Karpas-422 (cell line): ENCODE measurements at regions not wholly inside any gene's neighbourhood (a gene's known extent, or its start where the extent isn't known, plus 50 kb on each side); places are given as distances from the start of the nearest gene placed in this dataset.

Experiments
- DNase-seq: peaks from one replicate; pipeline ENCODE4 v3.0.0-alpha.2; 2015
- H2AFZ ChIP-seq: fragments of 200-600 bp; sonication (generic); 2 replicates; pipeline ENCODE4 v1.6.1; 2014; ENCODE audit warnings: antibody characterized with exemption, low read length, mixed read lengths
- H3K27ac ChIP-seq: fragments of 200-600 bp; sonication (generic); 2 replicates; pipeline ENCODE4 v1.5.1; 2014; ENCODE audit warnings: mild to moderate bottlenecking, low read length, moderate library complexity
- H3K27me3 ChIP-seq: fragments of 200-600 bp; sonication (generic); 2 replicates; pipeline ENCODE4 v1.6.1; 2014; ENCODE audit warnings: low read length, mixed read lengths
- H3K36me3 ChIP-seq: fragments of 200-600 bp; sonication (generic); 2 replicates; pipeline ENCODE4 v1.6.1; 2014; ENCODE audit warnings: low read length, mixed read lengths; ENCODE audit not compliant: insufficient read depth
- H3K4me1 ChIP-seq: fragments of 200-600 bp; sonication (generic); 2 replicates; pipeline ENCODE4 v1.6.1; 2014; ENCODE audit warnings: mild to moderate bottlenecking, low read length, mixed read lengths
- H3K4me2 ChIP-seq: fragments of 200-600 bp; sonication (generic); 2 replicates; pipeline ENCODE4 v1.6.1; 2014; ENCODE audit warnings: low read length, low read depth, mild to moderate bottlenecking; ENCODE audit not compliant: poor library complexity, severe bottlenecking
- H3K4me3 ChIP-seq: fragments of 200-600 bp; sonication (generic); 2 replicates; pipeline ENCODE4 v1.5.1; 2014; ENCODE audit warnings: mild to moderate bottlenecking, antibody characterized with exemption, low read length, mixed read lengths
- H3K79me2 ChIP-seq: fragments of 200-600 bp; sonication (generic); 2 replicates; pipeline ENCODE4 v1.6.1; 2014; ENCODE audit warnings: mild to moderate bottlenecking, low read length, mixed read lengths
- H3K9ac ChIP-seq: fragments of 200-600 bp; sonication (generic); 2 replicates; pipeline ENCODE4 v1.6.0; 2014; ENCODE audit warnings: low read length
- H3K9me2 ChIP-seq: fragments of 200-600 bp; sonication (generic), shearing (Covaris generic); replicated peaks from 2 replicates; pipeline ENCODE4 v1.6.0; 2014; ENCODE audit warnings: mild to moderate bottlenecking, low read length, moderate library complexity; ENCODE audit not compliant: insufficient read depth
- H3K9me3 ChIP-seq: fragments of 300-700, 200-600 bp; sonication (generic); 2 replicates; pipeline ENCODE4 v1.6.1; 2014; ENCODE audit warnings: low read length, mixed read lengths
- H4K20me1 ChIP-seq: fragments of 200-600 bp; sonication (generic); 2 replicates; pipeline ENCODE4 v1.6.1; 2014; ENCODE audit warnings: mild to moderate bottlenecking, antibody characterized with exemption, low read length, low read depth; ENCODE audit not compliant: insufficient read depth

DNA sequence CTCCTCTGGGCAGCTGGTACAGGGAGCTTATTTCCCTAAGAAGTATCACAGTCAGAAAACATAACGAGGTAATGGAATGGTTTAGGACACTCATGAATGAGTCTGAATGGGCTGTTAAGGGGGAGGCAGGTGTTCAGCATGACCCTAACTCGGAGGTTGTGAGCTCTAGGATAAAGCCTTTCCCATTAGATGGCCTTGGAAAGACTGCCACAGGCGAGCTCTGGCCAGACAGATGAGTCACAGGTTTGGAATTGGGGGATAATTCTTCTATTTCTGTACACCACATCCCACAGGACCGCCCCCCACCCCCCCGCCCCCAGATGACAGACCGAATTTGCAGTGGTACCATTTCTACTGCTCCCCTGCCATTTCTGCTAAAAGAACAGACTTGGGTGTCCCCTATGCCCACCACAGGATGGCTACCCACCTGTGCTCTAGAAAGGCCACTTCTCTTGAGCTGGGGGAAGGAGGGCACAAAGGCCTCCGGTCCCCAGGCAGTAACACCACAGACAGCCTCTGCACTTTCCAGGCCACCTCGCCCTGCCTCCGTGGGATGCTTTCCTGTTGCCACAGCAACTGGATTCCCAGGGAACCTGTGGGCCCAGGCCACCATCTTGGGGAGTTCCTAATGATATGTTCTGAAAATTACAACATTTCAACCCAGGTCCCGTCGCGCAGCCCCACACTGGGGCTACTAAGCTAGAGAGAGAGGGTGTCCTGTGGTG, 76.7 kb downstream of the TRIM29 start:
- Histone ChIP-seq H3K27me3 (no peaks in the 10 kb centered on the region), H3K79me2 (no peaks in the 10 kb centered on the region), H3K9me2 (no peaks in the 10 kb centered on the region), H3K9ac (no peak overlapping the region), H3K9me3 (no peaks in the 10 kb centered on the region), H4K20me1 (no peaks in the 10 kb centered on the region), H3K4me2 (no peak overlapping the region), H3K27ac (no peak overlapping the region), H2AFZ (no peak overlapping the region), H3K36me3 (no peaks in the 10 kb centered on the region), H3K4me3 (no peak overlapping the region), H3K4me1 (no peaks in the 10 kb centered on the region)
- no peak for DNase-seq

DNA sequence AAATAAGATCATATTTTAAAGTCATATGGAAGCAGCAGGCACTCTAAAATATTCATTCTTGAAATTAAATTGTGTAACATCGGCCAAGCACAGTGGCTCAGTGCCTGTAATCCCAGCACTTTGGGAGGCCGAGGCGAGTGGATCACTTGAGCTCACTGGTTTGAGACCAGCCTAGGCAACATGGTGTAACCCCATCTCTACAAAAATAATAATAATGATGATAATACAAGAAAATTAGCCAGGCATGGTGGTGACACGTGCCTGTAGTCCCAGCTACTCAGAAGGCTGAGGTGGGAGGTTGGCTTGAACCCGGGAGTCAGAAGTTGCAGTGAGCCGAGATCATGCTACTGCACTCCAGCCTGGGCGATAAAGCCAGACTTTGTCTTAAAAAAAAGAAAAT, 77.4 kb downstream of the TRIM29 start:
- Histone ChIP-seq H3K79me2 (no peaks in the 10 kb centered on the region), H3K9ac (no peak overlapping the region), H3K27ac (no peak overlapping the region), H2AFZ (no peak overlapping the region), H4K20me1 (no peaks in the 10 kb centered on the region), H3K36me3 (no peaks in the 10 kb centered on the region), H3K4me3 (no peak overlapping the region), H3K9me2 (no peaks in the 10 kb centered on the region), H3K9me3 (no peaks in the 10 kb centered on the region), H3K4me2 (no peak overlapping the region), H3K27me3 (no peaks in the 10 kb centered on the region), H3K4me1 (no peaks in the 10 kb centered on the region)
- no peak for DNase-seq

DNA sequence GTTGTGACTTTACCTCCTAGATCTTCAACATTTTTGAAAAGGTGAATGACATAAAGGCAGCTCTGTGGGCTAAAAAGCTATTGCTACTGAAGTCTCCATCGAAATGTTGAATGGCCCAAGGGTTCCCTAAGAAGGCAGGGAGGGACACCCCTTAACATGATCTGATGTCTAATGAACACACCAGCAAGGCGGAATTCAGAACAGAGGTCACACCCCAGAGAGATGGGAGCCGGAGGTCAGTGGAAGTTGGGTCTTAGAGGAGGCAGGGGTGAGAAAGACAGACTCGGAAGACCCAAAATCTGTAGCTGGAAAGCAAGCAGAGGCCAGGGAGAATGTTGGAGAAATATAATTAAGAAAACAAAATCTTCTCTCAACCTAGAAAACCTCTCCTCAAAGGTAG, 79.0 kb downstream of the TRIM29 start:
- Histone ChIP-seq H3K9me2 (no peaks in the 10 kb centered on the region), H3K4me3 (no peak overlapping the region), H3K36me3 (no peaks in the 10 kb centered on the region), H3K9ac (no peak overlapping the region), H2AFZ (no peak overlapping the region), H3K4me1 (no peaks in the 10 kb centered on the region), H4K20me1 (no peaks in the 10 kb centered on the region), H3K79me2 (no peaks in the 10 kb centered on the region), H3K4me2 (no peak overlapping the region), H3K9me3 (no peaks in the 10 kb centered on the region), H3K27ac (no peak overlapping the region), H3K27me3 (no peaks in the 10 kb centered on the region)
- no peak for DNase-seq

DNA sequence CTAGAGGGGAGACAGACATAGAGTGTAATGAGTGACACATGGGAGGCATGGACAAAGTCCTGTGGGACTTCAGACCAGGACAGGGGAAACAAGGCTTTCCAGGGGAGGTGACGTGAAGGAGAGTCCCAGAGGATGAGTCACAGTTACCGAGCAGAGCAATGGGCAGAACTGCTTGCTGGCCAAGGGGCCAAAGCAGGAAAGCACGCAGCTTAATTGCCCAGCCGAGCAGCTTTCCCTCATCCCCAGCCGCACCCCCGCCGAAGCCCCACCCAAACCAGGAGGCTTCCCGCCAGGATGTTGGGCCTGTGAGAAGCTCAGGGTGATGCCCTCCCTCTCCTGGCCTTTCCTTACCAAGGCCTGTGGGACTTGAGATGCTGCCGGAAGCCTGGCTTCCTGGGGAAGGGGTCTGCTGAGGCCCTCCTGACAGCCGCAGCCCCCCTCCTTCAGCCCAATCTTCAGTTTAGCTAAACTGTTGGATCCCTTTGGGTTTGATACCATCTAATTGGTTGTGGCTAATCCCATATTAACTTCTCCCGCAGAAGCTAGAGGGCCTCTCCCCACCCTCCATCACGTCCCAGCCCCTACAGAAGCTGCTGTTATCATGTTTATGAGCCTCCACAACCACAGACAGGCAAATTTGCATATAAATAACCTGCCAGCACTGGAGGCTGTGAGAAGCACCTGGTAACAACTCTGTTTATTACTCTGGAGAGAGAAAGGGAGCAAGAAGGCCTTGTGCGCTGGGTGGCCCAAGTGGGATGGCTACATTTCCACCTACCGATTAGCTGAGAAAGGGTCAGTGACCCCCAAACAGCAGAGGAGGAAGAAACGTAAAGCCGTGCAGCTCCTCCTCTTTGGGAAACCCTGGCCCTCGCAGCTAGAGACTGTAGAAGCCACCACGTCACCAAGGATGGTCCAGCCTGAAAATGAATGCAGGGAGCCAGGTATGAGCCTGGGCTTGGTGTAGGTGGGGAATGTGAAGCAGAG, 80.0 kb downstream of the TRIM29 start:
- H3K9me2 ChIP-seq = no peaks in the 10 kb centered on the region
- no peaks in the 10 kb centered on the region for H3K36me3 ChIP-seq
- DNase-seq = no peak
- no peaks in the 10 kb centered on the region for H3K9me3 ChIP-seq
- no peak overlapping the region for H3K4me2 ChIP-seq
- no peaks in the 10 kb centered on the region for H4K20me1 ChIP-seq
- no peak overlapping the region for H3K27ac ChIP-seq
- no peak overlapping the region for H3K4me3 ChIP-seq
- H3K4me1 ChIP-seq = no peaks in the 10 kb centered on the region
- no peak overlapping the region for H3K9ac ChIP-seq
- H3K79me2 ChIP-seq = no peaks in the 10 kb centered on the region
- H3K27me3 ChIP-seq = no peaks in the 10 kb centered on the region
- no peak overlapping the region for H2AFZ ChIP-seq

DNA sequence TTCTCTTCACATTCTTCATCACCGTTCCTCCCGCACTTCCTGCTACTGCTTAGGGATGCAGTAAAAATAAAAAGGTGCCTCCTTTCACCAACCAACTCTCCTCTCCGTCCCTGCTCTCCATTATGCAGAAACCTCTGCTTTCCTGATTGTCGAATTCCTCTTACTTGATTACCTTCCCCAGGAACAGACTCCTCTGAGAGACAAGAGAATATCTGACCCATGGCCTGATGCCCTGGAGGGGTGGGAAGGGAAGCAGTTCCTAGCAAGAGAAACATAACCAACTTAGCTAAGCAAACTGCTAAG, 80.9 kb downstream of the TRIM29 start:
- H3K9me3 ChIP-seq = no peaks in the 10 kb centered on the region
- no peak overlapping the region for H3K4me3 ChIP-seq
- DNase-seq = no peak

DNA sequence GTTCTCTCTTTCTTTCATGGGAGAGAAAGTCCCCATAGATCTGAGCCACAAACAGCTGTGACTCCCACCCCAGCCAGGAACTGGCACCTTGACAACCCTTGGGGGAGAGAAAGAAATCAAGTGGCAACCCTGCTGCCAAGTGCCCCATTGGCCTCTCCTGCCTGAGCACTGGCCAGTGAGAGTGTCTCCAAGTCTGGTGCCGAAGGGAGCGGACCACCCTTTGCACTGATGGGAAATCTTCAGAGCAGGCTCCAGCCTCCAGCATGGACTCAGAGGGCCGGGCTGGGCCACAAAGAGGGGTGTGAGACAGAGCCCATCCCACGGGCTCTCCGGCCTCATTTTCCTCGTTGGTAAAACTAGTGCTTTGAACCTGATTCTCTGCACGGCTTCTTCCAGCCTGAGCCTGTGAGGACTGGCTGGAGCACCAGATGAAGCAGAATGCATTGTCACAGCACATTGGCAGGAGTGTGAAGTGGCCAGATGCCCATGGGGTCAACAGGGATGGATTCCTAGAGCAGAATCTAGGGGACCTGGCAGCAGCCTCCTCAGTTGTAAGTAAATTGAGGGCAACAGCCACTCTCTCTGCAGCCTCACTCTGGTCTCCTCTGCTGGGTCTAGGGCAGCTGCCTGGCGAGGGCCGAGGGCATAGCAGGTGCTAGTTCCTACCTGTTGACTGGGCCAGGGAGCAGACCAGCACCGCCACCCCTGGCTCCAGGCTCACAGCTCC, 81.4 kb downstream of the TRIM29 start:
- Histone ChIP-seq H3K27ac (no peak overlapping the region), H3K4me2 (no peak overlapping the region), H3K36me3 (no peaks in the 10 kb centered on the region), H3K27me3 (no peaks in the 10 kb centered on the region), H3K4me3 (no peak overlapping the region), H3K9ac (no peak overlapping the region), H3K9me3 (no peaks in the 10 kb centered on the region), H2AFZ (no peak overlapping the region), H3K4me1 (no peaks in the 10 kb centered on the region), H3K79me2 (no peaks in the 10 kb centered on the region), H3K9me2 (no peaks in the 10 kb centered on the region), H4K20me1 (no peaks in the 10 kb centered on the region)
- no peak for DNase-seq

More for the DNA sequence above, 80.9 kb downstream of the TRIM29 start:
- Histone ChIP-seq H3K36me3 (no peaks in the 10 kb centered on the region), H3K4me2 (no peak overlapping the region), H3K4me1 (no peaks in the 10 kb centered on the region), H3K27ac (no peak overlapping the region), H3K9ac (no peak overlapping the region), H2AFZ (no peak overlapping the region), H3K27me3 (no peaks in the 10 kb centered on the region), H3K9me2 (no peaks in the 10 kb centered on the region), H3K79me2 (no peaks in the 10 kb centered on the region), H4K20me1 (no peaks in the 10 kb centered on the region)

DNA sequence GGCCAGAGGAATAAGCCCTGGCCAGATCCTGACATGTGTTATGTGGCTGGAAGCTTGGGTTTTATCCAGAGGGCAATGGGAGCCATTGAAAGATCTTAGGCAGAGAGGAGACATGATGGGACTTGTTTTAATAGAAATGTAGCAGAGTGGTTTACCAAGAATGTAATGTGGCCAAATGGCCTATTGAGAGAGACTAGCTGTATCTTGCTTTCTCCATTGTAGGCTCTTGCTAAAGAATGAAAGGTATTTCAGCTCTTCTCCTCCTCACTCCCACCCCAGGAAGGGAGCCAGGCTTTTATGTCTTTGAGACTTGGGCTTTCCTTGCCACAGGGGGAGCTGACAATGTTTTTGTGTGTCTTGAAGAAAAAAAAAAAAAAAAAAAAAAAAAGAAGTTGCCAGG, 82.3 kb downstream of the TRIM29 start:
- Histone ChIP-seq H3K9me3 (no peaks in the 10 kb centered on the region), H3K4me1 (no peaks in the 10 kb centered on the region), H2AFZ (no peak overlapping the region), H3K9me2 (no peaks in the 10 kb centered on the region), H3K4me2 (no peak overlapping the region), H4K20me1 (no peaks in the 10 kb centered on the region), H3K27ac (no peak overlapping the region), H3K9ac (no peak overlapping the region), H3K27me3 (no peaks in the 10 kb centered on the region), H3K36me3 (no peaks in the 10 kb centered on the region), H3K79me2 (no peaks in the 10 kb centered on the region), H3K4me3 (no peak overlapping the region)
- no peak for DNase-seq

DNA sequence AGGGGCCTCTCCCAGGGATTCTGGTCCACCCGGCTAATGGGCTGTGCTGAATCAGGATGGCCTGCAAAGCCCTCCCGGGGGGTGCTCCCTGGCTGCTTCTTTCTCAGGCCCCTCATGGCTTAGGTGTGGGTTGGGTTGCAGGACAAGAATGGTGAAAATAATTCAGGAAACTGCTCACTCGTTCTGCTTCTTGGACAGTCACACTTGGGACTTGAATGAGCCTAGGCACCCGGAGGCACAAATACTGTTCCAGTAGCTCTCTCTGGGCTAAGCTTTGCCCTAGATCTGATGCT, 83.2 kb downstream of the TRIM29 start:
- Histone ChIP-seq H3K9ac (no peak overlapping the region), H3K36me3 (no peaks in the 10 kb centered on the region), H3K79me2 (no peaks in the 10 kb centered on the region), H3K9me2 (no peaks in the 10 kb centered on the region), H3K27ac (no peak overlapping the region), H2AFZ (no peak overlapping the region), H3K27me3 (no peaks in the 10 kb centered on the region), H3K9me3 (no peaks in the 10 kb centered on the region), H3K4me3 (no peak overlapping the region), H3K4me1 (no peaks in the 10 kb centered on the region), H4K20me1 (no peaks in the 10 kb centered on the region), H3K4me2 (no peak overlapping the region)
- DNase-seq = no peak
